ENCODE measurements at regions not wholly inside any gene's neighbourhood (a gene's known extent, or its start where the extent isn't known, plus 50 kb on each side); places are given as distances from the start of the nearest gene placed in this dataset.

DNA sequence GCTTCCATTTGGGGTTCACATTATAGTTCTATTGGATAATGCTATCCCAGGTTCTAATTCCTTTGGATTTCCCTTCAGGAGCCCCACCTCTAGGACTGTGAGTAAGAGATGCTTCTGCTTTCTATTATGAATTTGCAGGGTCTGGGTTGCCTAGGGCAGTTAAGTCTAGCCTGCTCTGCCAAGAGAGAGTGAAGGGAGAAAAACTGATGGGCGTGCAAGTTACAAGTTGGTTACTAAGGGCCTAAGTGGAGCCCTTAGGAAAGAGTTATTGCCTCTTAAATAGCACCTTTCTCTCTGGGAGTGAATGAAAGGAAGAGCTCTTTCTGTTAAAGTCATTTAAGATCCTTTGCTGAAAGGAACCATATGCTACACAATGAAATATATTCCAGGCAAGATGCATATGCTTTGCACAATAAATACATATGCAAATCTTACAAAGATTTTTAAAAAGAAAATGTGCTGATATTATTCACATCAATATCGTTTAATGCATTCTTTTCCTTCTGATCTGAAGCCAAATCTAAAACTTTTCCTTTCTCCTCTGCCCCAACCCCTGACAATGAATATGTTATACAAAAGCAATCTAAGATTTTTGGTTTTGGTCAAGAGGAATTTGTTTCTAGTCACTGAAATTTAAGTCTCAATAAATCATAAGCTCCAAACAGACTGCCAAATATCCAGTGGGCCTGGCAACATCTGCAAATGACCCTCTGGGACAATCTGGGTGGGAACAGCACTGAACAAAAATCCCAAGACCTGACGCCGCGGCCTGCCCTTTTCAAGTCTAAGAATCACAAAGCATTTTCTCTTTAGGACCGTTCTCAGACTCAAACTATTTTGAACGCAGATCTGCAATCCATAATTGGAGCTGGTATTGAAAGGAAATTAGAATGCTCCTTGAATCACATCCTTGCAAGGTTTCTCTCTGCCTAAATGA, 586.7 kb downstream of the ETNK1 start:
- Histone ChIP-seq H3K36me3 (ENCODE audit: control insufficient read depth in 4 of 4, insufficient read depth in 3 of 4, low read depth in 1 of 4, low read length in 3 of 4) (no peaks in the 10 kb centered on the region), H3K27me3 (ENCODE audit: control insufficient read depth in 4 of 4, insufficient read depth in 4 of 4, low read length in 3 of 4) (no peaks in the 10 kb centered on the region), H3K27ac (ENCODE audit: low read depth in 1 of 2, low read length in 2 of 2) (no peak overlapping the region), H3K4me1 (ENCODE audit: control insufficient read depth in 4 of 4, insufficient read depth in 4 of 4, low read length in 3 of 4) (no peaks in the 10 kb centered on the region), H3K4me3 (ENCODE audit: low read depth in 1 of 3, low read length in 3 of 3) (no peak overlapping the region), H3K9ac (ENCODE audit: low read depth in 1 of 2, low read length in 2 of 2) (no peak overlapping the region), H3K9me3 (ENCODE audit: control insufficient read depth in 4 of 4, low read length in 3 of 4) (peaks cover 0 to 11% (median 1%) of the 10 kb centered on the region in 4 donors)
- 91% methylated on average over 7 of the region's 7 CpGs for WGBS
- no peak for DNase-seq (ENCODE audit: low spot score)
- TF ChIP-seq, protein P1, sequence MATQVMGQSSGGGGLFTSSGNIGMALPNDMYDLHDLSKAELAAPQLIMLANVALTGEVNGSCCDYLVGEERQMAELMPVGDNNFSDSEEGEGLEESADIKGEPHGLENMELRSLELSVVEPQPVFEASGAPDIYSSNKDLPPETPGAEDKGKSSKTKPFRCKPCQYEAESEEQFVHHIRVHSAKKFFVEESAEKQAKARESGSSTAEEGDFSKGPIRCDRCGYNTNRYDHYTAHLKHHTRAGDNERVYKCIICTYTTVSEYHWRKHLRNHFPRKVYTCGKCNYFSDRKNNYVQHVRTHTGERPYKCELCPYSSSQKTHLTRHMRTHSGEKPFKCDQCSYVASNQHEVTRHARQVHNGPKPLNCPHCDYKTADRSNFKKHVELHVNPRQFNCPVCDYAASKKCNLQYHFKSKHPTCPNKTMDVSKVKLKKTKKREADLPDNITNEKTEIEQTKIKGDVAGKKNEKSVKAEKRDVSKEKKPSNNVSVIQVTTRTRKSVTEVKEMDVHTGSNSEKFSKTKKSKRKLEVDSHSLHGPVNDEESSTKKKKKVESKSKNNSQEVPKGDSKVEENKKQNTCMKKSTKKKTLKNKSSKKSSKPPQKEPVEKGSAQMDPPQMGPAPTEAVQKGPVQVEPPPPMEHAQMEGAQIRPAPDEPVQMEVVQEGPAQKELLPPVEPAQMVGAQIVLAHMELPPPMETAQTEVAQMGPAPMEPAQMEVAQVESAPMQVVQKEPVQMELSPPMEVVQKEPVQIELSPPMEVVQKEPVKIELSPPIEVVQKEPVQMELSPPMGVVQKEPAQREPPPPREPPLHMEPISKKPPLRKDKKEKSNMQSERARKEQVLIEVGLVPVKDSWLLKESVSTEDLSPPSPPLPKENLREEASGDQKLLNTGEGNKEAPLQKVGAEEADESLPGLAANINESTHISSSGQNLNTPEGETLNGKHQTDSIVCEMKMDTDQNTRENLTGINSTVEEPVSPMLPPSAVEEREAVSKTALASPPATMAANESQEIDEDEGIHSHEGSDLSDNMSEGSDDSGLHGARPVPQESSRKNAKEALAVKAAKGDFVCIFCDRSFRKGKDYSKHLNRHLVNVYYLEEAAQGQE (IDR thresholded peaks at IDR 0.05), result no peak
- TF ChIP-seq RAD21 (IDR thresholded peaks at IDR 0.05) (no peak), RXRA (IDR thresholded peaks at IDR 0.05) (no peak), TAF1 (conservative IDR thresholded peaks at IDR 0.05) (no peak), GABPA (IDR thresholded peaks at IDR 0.05 in 1 of 2, conservative IDR thresholded peaks at IDR 0.05 in 1 of 2) (no peak), HNF4A (conservative IDR thresholded peaks at IDR 0.05) (no peak)
- TF ChIP-seq, protein P2, sequence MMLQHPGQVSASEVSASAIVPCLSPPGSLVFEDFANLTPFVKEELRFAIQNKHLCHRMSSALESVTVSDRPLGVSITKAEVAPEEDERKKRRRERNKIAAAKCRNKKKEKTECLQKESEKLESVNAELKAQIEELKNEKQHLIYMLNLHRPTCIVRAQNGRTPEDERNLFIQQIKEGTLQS (IDR thresholded peaks at IDR 0.05), result no peak
- TF ChIP-seq, protein P3, sequence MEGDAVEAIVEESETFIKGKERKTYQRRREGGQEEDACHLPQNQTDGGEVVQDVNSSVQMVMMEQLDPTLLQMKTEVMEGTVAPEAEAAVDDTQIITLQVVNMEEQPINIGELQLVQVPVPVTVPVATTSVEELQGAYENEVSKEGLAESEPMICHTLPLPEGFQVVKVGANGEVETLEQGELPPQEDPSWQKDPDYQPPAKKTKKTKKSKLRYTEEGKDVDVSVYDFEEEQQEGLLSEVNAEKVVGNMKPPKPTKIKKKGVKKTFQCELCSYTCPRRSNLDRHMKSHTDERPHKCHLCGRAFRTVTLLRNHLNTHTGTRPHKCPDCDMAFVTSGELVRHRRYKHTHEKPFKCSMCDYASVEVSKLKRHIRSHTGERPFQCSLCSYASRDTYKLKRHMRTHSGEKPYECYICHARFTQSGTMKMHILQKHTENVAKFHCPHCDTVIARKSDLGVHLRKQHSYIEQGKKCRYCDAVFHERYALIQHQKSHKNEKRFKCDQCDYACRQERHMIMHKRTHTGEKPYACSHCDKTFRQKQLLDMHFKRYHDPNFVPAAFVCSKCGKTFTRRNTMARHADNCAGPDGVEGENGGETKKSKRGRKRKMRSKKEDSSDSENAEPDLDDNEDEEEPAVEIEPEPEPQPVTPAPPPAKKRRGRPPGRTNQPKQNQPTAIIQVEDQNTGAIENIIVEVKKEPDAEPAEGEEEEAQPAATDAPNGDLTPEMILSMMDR (IDR thresholded peaks at IDR 0.05; ENCODE audit: low read depth, low read length, missing input control), result no peak

DNA sequence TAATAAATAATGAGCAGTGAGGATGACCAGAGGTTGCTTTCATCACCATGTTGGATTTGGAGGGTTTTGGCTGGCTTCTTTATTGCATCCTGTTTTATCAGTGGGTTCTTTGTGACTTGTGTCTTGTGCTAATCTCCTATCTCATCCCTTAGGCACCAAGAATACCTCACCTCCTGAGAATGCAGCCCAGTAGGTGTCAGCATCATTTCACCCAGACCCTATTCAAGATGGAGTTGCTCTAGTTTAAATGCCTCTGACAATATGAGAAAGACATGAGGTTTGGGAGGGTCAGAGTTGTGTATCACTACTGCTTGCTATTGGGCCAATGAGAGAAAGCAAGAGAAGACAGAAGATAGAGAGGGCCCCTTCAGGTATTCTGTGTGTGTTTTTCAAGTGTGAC, 592.2 kb downstream of the ETNK1 start:
- no peak for TF ChIP-seq FOXA2 (IDR thresholded peaks at IDR 0.05)
- peak; percentile 56 to 59 for TF ChIP-seq RAD21 (IDR thresholded peaks at IDR 0.05)
- TF ChIP-seq, protein P3 (IDR thresholded peaks at IDR 0.05; ENCODE audit: low read depth, low read length, missing input control), result no peak
- Histone ChIP-seq H3K4me1 (ENCODE audit: control insufficient read depth in 4 of 4, insufficient read depth in 4 of 4, low read length in 3 of 4) (no peaks in the 10 kb centered on the region), H3K9me3 (ENCODE audit: control insufficient read depth in 4 of 4, low read length in 3 of 4) (peaks cover 0 to 11% (median 1%) of the 10 kb centered on the region in 4 donors), H3K27me3 (ENCODE audit: control insufficient read depth in 4 of 4, insufficient read depth in 4 of 4, low read length in 3 of 4) (no peaks in the 10 kb centered on the region), H3K9ac (ENCODE audit: low read depth in 1 of 2, low read length in 2 of 2) (no peak overlapping the region), H3K4me3 (ENCODE audit: low read depth in 1 of 3, low read length in 3 of 3) (no peak overlapping the region), H3K27ac (ENCODE audit: low read depth in 1 of 2, low read length in 2 of 2) (no peak overlapping the region), H3K36me3 (ENCODE audit: control insufficient read depth in 4 of 4, insufficient read depth in 3 of 4, low read depth in 1 of 4, low read length in 3 of 4) (no peaks in the 10 kb centered on the region)
- DNase-seq (ENCODE audit: low spot score), result no peak

Data from liver (tissue), 8 donors.